HG03108 (cell line): ENCODE measurements at regions not wholly inside any gene's neighbourhood (a gene's known extent, or its start where the extent isn't known, plus 50 kb on each side); places are given as distances from the start of the nearest gene placed in this dataset.

Experiments used
- ATAC-seq: cut with Tn5 transposase; IDR thresholded peaks from one replicate; pipeline ENCODE4 v1.9.1; 2021; ENCODE audit warnings: moderate library complexity; ENCODE audit not compliant: unreplicated experiment

DNA sequence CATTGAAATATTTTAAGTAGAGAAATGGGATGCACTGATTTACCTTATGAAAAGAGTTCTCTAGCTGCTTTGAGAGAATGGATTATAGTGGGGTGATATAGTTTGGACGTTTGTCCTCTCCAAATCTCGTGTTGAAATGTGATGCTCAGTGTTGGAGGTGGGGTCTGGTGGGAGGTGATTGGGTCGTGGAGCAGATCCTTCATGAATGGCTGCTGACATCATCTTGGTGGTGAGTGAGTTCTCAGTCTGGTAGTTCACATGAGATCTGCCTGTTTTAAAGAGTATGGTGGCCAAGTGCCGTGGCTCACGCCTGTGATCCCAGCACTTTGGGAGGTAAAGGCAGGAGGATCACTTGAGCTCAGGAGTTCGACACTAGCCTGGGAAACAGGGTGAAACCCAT, 58.7 kb upstream of the SH3RF3 start:
- no peak for ATAC-seq

DNA sequence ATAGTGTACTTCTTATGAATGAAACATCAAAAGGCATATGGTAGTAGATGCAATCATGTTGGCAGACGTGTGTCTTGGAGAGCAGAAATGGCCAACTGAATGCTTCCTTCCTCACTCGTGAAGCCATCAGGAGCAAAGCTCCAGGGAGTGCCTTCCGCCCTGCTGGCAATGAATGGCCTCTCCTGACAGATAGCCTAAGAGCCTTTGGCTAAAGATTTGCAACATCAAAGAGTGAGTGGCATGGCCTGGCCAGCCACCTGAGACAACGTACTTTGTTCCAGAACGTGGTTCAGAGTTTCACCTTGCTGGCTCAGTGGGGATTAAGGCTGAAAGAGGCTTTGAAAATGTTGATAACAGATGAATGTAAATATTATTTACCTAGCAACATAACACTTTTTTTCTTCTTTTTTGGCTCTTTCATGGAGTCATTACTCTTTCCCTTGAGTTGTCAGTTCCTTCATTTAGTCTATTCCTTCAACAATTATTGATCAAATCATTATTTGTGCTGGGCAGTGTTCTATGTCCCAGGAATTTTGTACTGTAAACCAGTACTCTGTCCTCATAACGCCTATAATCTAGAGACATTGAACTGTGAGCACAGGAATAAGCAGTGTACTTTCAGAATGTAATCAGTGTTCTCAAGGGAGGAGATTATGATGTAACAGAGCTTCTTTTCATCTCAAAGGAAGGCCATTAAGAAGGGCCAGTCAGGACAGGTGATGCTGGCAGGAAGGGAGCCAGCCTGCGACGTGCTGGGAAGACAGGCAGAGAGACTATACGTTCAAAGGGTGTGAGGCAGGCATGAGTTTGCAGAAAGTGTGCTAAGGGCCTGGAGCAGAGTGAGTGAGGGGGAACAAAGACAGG, 59.4 kb upstream of the SH3RF3 start:
- ATAC-seq = no peak

DNA sequence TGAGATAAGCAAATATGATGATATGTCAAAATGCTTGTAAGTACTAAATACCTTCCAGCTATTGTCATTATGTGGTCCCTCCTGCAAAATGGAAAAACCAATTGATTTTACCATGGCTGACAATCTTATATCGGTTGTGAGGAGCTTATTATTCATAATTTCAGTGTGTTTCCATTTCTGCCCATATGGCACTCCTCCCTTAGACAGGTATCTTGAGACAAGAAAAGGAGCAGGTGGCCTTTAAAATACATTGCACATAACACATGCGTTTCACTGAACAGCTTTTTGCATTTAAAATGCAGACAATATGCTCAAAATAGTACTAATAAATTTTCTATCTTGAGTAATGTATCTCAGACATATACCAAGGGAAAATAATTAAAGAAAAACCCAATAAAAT, 60.2 kb upstream of the SH3RF3 start:
- no peak for ATAC-seq

DNA sequence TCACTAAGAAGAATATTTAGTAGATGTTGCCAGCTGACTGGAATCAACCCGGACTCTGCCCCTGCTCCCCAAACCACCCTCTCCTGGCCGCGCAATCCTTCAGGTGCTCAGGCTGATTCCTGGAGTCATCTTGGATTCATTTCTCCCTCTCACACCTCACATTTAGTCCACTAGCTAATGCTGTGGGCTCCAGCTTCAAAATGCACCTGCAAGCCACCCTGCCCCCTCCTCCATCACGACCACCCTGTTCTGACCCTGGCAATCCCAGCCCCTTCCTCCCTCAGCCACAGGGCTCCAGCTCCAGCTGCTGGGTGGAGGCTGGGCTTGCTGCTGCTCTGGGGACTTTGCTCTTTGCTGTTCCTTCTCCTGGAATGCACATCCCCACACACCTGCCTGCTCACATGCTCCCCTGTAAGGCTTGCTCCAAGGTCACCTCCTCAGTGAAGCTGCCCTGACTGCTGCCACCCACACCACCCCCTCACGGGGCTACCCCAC, 61.3 kb upstream of the SH3RF3 start:
- no peak for ATAC-seq

DNA sequence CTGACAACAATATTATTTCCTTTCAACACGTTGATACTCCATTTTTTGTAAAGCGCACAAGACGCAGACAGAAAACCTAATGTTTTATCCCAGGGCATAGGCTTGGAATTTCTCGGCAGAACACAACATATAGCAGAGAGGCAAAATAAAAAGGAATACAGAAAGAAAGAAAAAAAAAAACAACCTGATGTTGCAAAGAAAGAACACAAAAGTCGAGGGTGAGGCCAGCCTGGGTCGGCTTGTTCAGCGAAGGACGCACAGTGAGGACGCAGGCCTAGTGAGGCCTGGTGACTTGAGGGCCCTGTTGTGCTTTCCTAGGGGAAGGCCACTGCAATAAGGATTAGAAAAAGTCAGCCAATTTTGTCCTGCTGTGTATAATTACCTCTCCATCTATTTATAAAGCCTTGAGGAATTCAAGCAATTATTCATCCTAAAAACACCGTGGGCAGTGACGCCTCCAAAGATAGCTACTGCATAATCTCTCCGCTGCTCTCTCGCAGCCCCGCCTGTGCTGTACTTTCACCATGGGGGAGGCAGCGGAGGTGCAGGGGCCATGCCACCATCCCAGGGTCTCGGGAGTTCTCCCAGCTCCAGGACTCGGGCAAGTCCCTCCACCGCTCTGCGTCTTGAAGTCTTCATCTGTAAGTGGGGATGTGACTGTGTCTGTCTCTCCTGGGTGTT, 61.9 kb upstream of the SH3RF3 start:
- no peak for ATAC-seq

DNA sequence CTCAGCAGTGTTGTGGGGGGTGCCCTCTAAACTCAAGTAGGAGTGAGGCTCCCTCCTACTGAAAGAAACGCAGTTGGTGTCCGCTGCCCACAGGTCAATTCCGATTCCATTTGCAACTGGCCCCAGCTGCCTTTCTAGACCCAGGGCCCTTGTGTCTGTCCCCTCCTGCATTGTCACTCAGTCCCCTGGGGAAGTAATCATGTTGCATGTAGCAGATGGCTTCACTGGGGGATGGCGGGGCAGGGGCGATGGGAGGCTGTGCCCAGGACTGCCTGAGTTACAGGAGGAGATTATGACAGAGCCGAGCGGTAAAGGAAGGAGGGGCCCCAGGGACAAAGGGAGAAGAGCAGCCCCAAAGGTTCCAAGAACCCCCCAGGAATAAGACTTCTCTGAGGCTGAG, 62.5 kb upstream of the SH3RF3 start:
- ATAC-seq = no peak

DNA sequence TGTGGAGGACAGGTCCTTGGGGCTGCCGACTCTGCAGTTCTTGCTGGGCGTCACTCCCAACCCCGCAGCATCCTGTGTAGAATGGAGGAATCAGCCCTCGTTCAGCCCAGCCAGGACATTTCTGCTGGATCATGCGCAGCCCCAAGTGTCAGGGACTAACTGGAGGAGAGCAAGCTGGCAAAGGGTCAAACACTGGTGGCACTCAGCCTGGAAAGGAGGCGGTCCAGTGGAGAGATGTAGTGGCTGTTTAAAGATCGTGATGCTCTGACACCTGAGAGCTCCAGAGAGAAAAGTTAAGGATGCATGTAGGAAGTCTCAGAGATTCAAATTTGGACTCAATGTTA, 63.6 kb upstream of the SH3RF3 start:
- ATAC-seq = no peak

DNA sequence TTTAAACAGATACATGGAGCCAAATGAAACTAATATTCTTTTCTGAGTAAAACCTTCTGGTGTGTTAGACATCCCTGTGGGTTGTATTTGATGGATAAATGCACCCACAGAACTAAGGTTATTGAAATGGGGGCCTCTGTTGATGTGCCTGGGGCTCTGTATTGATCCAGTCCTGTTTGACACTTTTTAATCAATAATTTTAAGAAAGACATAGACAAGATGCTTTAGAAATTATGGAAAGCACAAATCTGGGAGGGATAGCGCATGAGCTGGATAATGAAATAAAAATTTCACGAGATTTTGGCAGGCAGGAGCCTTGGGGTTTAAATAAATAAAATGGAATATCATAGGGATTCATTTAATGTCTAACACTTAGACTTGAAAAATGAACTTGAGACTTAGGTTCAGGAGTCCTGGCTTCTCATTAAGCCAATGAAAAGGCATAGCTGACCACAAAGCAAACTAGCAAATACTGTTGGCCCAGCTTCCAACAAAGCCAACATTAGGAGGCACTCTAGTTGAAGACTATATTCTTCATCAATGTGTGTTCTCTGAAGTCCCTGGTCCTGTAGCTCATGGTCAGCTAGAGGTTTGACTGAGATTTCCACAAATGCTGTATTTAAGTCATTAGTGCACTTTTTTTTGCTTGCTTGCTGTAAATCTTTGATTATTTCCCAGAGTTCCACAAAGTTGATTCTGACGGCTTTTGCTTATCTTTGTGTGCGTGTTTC, 64.2 kb upstream of the SH3RF3 start:
- ATAC-seq = no peak

DNA sequence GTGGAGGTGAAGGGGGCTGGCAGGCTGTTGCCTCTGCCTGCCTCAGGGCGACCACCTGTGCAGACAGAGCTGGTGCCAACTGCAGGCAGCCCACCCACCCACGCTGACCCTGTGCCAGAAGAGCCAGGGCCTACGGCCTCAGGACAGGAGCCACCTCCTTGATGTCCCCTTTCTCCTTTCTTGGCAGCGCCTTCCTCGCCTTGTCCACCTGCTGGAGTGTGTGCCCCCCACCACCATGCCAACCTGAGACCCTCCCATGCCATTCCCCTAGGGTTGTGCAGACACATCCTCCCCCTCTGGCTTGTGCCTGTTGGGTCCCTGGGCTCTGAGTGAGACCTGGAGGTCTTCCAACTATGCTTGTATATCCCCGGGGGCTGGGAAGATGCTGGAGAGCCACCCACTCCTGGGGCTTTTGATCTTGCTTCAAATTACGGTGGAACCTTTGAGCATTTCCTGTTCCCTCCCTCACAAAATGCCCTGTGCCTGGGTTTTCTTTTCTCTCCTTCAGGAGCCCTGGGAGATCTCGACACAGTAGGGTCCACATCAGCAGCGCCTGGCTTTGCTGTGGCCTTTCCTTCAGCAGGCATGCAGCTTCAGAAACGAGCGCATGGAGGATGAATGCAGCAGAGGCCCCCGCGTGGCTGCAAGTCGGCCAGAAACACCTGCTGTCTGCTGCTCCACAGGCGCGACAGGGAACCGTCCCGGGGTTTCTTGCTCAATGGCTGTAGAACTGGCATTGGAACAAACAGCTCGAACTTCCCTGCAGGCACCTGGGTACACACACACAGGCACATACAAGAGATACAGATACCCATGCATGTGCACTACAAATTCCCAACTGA, 65.9 kb upstream of the SH3RF3 start:
- no peak for ATAC-seq

DNA sequence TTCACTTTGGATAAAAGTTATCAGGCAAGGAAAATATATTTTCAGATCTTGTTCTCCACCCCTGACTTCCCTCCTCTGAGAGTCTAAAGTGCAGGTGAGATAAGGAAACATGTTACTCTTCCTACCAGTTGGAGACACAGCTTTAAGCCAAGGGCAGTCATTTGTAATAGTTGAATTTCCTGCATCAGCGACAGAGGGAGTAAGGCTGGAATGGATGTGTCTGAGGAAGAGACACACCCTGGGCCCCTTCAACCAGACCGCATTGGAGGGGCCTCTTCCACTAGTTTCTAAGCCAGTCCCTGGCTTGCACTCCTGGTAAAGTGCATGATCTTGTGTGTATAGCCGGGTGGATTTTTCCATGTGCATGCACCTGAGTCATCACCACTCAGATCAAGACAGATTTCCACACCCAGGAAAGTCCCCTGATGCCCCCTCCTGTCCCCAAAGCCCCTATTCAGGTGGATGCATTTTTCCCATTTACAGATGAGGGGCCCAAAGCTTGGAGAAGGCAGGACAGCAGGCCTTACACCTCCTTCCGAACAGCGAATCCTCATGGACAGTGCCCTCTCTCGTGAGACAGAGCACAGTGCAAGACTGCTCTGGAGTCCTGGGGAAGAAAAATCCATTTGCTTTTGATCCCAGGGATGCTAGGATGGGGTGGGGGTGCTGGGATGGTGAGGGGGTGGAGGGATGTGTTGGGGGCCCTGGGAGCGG, 66.7 kb upstream of the SH3RF3 start:
- no peak for ATAC-seq

DNA sequence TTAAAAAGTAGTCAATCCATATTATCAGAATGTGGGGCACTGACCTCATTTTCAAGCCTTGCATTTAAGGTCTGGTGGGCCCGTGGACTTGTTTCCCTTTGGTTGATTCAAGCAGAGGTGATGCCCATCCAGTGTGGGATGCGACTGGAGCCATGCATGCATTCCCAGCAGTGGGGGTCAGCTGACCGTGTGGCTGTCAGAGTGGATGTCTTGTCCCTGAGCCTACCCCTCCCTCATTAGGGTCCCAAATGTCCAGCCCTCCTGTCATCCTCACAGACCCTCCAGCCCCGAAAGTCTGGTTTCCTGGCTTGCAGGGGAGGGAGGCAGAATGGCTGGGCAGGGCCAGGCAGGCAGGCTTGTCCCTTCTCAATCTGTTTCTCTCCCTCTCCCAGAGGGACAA, 67.3 kb upstream of the SH3RF3 start:
- no peak for ATAC-seq

DNA sequence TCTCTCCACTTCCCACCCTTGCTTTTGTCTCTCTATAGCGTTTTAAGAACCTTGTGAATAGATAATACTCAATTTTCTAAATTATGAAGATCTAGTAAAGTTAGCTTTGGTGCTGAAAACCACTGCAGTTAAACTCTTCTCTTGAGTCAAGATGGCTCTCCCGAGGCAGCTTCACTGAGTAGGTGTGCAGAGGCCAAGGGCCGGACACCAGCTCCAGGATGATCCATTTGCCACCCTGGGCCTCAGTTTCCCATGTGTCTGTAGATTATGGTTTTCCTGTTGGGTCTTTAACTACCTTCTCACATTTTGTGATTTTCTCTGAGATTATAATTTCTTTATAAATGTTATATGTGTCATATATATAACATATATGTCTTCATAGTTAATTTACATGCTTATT, 68.5 kb upstream of the SH3RF3 start:
- no peak for ATAC-seq

DNA sequence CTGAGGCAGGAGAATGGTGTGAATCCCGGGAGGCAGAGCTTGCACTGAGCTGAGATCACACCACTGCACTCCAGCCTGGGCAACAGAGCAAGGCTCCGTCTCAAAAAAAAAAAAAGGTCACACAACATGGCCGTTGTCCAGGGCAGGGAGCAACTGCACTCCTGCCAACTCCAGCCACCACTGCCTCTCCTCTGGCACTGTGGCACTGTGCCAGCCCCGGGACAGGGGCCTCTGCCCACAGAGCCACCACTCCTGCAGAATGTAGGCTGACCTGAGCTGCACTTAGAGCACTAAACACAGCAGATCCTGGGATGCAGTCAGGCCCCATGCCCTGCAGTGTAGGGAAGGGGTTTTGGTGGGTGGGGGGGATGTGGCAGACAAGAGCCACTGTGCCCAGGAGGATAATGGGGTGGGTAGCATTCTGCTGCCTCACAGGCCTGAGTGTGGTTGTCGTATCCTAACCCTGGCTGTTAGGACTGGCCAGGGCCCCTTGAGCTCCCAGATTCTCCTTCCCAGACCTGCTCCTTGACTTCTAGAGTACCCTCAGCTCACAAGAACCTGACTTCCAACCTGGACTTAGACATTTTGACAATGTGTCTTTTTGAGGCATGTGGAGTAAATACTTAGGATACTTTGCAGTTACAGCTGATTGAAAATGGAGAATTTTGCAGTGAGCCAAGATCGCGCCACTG, 69.4 kb upstream of the SH3RF3 start:
- ATAC-seq = no peak

DNA sequence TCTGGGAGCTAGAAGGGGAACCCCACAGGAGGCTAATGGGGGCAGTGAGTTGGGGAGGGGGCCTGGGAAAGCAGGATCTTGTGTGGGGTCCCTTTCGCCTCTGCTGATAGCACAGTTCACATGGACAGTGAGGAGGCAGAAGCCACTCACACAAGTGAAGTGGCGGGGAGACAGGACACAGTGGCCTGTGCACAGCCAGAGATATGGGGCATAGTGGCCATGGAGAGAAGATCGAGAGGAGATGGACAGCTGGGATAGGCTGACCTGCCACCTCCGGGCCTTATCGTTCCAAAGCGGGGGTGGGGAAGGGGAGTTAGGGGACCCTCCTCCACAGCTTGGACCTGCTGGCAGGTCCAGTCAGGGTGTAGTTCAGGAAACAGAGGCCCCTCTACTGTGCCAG, 69.8 kb upstream of the EDAR start:
- no peak for ATAC-seq

DNA sequence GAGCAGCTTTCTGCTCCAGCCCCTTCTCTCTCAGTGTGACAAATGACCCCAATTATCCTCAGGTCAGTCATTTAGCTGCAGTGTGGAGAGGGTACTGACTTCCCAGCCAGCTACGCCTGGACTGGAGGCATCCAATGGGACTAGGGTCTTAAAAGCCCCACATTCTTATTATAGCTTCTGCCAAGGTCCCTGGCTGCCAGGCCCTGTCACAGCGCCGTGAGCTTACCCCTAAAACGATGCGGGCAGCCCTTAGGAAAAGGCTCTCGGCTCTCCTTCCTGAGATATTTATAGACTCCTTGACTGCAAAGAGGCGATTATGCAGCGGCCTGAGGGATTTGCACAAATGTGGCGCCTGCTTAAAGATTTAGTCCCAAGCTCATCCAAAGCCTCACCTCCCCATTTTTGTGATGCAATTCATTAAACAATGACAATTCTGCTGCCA, 69.2 kb upstream of the EDAR start:
- ATAC-seq = no peak

DNA sequence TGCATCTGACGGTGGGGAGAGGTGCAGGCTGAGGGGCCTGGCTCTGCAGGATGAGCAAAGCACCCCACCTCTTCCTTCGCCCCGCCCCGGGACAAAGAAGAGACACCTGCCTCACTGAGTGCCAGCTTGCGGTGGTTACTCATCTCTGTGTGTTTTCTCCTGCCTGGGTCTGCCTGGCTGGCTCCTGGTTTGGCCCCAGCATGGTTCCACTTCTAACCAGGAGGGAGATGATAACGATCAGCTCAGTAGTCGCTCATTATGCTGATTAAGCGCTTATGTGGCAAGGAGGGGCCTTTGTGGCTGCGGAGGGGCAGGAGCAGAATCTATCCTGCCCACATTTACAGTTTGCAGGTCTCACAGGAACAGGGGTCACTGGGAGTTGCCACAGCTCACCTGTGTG, 68.7 kb upstream of the EDAR start:
- no peak for ATAC-seq

DNA sequence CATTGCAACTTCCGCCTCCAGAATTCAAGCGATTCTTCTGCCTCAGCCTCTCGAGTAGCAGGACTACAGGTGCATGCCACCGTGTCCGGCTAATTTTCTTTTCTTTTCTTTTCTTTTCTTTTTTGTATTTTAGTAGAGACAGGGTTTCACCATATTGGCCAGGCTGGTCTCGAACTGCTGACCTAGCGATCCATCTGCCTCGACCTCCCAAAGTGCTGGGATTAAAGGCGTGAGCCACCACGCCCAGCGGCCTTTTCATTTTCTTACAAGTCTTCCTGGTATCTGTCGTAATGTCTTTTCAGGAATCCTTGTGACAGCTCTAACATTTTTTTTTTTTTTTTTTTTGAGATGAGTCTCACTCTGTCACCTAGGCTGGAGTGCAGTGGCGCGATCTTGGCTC, 66.4 kb upstream of the EDAR start:
- no peak for ATAC-seq

DNA sequence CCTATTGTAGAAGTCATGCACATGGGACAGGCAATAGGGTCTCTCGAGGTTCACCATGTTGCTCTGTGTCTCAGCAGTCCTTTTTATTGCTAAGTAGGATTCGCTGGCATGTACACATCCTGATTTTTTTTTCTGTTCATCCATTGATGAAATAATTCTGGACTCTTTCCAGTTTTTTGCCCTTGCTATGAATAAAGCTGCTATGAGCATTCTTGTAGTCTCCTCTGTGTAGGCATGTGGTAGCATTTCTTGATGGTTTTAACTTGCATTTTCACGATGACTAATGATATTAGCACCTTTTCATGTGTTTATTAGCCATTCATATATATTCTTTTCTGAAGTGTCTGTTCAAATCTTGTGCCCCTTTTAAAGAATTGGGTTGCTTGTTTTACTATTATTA, 65.8 kb upstream of the EDAR start:
- ATAC-seq = no peak

DNA sequence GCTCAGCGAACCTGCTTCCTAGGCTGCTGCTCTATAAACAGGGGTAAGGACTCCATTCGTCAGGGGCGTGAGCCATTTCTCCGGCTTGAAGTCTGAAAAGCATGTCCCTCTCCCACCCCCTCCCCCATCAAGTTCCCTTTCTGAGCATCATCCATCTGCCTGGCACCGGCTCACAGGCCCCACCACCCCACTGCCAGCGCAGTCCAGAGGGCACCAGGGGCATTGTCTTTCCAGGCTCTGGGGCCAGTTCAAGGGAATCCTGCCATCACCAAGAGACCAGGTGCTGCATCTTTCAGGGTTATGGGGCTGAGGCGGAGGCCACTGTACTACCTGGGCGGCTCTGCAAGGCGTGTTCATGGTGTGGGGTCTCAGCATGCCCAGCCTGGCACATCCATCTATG, 64.7 kb upstream of the EDAR start:
- ATAC-seq = no peak

DNA sequence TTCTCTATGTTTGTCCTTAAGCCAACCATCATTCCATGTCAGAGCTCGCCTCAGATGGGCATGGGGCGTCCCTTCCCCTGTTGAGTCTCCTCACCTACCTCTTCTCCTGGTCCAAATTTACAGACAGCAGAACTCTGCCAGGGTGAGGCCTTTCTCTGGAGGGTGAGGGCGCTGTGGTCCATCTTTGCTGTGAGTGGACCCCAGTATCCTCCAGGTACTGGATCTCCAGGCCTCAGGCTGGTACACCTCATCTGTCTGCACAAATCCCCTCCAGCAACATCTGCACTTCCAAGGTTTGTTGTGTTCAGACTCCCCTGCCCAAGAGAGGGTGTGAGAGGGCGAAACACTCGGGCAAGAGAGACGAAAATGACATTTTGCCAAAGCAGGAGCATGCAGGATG, 63.9 kb upstream of the EDAR start:
- ATAC-seq = no peak
